GM23338 (cell line): ENCODE measurements at regions not wholly inside any gene's neighbourhood (a gene's known extent, or its start where the extent isn't known, plus 50 kb on each side); places are given as distances from the start of the nearest gene placed in this dataset.

Experiments used
- CREB1 ChIP-seq: fragments of 250-450 bp; sonication (Bioruptor Pico); IDR thresholded peaks from 2 replicates; pipeline ENCODE4 v1.5.0; 2020; ENCODE audit warnings: low read depth, mild to moderate bottlenecking, moderate library complexity
- EZH2 ChIP-seq: fragments of 200-600 bp; sonication (generic); IDR thresholded peaks from one replicate; pipeline ENCODE4 v1.8.0; 2017; ENCODE audit warnings: antibody characterized with exemption, mild to moderate bottlenecking, low read depth; ENCODE audit not compliant: unreplicated experiment
- EZH2phosphoT487 ChIP-seq: fragments of 200-600 bp; sonication (generic); IDR thresholded peaks from one replicate; pipeline ENCODE4 v1.8.1; 2018; ENCODE audit warnings: antibody characterized with exemption; ENCODE audit not compliant: unreplicated experiment
- JUNB ChIP-seq: IDR thresholded peaks from one replicate; pipeline ENCODE4 v1.6.1; 2016; ENCODE audit warnings: antibody characterized with exemption; ENCODE audit not compliant: unreplicated experiment
- NANOG ChIP-seq: IDR thresholded peaks from 2 replicates; pipeline ENCODE4 v1.6.1; 2016; ENCODE audit warnings: antibody characterized with exemption, borderline replicate concordance
- POLR2AphosphoS5 ChIP-seq: IDR thresholded peaks from 2 replicates; pipeline ENCODE4 v1.6.1; 2016; ENCODE audit warnings: antibody characterized with exemption, low read depth
- ZNF114 ChIP-seq: fragments of 250-450 bp; sonication (Bioruptor Pico); IDR thresholded peaks from 2 replicates; pipeline ENCODE4 v1.5.0; 2020; ENCODE audit warnings: mild to moderate bottlenecking, moderate library complexity
- ZNF331 ChIP-seq: fragments of 250-450 bp; sonication (Bioruptor Pico); IDR thresholded peaks from 2 replicates; pipeline ENCODE4 v1.5.0; 2020; ENCODE audit warnings: low read depth, mild to moderate bottlenecking, moderate library complexity
- TF ChIP-seq, protein P1 (sequence below), 2 experiments: fragments of 200-600 bp in 1 of 2; sonication (generic) in 1 of 2; conservative IDR thresholded peaks; 2 replicates each; pipeline versions ENCODE4 v1.5.1 to v1.6.1; 2016 to 2017; ENCODE audit warnings: antibody characterized with exemption in 2 of 2, low read depth in 2 of 2, mild to moderate bottlenecking in 2 of 2, moderate library complexity in 1 of 2
- TF ChIP-seq, protein P2 (sequence below): IDR thresholded peaks from one replicate; pipeline ENCODE4 v1.6.1; 2018; ENCODE audit warnings: antibody characterized with exemption; ENCODE audit not compliant: unreplicated experiment

GRCh38 chr7:130878785-130879184, 144.8 kb upstream of the KLF14 start:
- TF ChIP-seq, protein P1, sequence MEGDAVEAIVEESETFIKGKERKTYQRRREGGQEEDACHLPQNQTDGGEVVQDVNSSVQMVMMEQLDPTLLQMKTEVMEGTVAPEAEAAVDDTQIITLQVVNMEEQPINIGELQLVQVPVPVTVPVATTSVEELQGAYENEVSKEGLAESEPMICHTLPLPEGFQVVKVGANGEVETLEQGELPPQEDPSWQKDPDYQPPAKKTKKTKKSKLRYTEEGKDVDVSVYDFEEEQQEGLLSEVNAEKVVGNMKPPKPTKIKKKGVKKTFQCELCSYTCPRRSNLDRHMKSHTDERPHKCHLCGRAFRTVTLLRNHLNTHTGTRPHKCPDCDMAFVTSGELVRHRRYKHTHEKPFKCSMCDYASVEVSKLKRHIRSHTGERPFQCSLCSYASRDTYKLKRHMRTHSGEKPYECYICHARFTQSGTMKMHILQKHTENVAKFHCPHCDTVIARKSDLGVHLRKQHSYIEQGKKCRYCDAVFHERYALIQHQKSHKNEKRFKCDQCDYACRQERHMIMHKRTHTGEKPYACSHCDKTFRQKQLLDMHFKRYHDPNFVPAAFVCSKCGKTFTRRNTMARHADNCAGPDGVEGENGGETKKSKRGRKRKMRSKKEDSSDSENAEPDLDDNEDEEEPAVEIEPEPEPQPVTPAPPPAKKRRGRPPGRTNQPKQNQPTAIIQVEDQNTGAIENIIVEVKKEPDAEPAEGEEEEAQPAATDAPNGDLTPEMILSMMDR (conservative IDR thresholded peaks at IDR 0.05; ENCODE audit: low read depth in 2 of 2): no peak
- TF ChIP-seq EZH2 (no peak), POLR2AphosphoS5 (no peak), EZH2phosphoT487 (no peak), NANOG (no peak), CREB1 (CRISPR knock-in tag) (no peak), JUNB (no peak), ZNF331 (CRISPR knock-in tag) (no peak), ZNF114 (CRISPR knock-in tag) (no peak)
- TF ChIP-seq, protein P2, sequence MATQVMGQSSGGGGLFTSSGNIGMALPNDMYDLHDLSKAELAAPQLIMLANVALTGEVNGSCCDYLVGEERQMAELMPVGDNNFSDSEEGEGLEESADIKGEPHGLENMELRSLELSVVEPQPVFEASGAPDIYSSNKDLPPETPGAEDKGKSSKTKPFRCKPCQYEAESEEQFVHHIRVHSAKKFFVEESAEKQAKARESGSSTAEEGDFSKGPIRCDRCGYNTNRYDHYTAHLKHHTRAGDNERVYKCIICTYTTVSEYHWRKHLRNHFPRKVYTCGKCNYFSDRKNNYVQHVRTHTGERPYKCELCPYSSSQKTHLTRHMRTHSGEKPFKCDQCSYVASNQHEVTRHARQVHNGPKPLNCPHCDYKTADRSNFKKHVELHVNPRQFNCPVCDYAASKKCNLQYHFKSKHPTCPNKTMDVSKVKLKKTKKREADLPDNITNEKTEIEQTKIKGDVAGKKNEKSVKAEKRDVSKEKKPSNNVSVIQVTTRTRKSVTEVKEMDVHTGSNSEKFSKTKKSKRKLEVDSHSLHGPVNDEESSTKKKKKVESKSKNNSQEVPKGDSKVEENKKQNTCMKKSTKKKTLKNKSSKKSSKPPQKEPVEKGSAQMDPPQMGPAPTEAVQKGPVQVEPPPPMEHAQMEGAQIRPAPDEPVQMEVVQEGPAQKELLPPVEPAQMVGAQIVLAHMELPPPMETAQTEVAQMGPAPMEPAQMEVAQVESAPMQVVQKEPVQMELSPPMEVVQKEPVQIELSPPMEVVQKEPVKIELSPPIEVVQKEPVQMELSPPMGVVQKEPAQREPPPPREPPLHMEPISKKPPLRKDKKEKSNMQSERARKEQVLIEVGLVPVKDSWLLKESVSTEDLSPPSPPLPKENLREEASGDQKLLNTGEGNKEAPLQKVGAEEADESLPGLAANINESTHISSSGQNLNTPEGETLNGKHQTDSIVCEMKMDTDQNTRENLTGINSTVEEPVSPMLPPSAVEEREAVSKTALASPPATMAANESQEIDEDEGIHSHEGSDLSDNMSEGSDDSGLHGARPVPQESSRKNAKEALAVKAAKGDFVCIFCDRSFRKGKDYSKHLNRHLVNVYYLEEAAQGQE: no peak
